ENCODE measurements at regions not wholly inside any gene's neighbourhood (a gene's known extent, or its start where the extent isn't known, plus 50 kb on each side); places are given as distances from the start of the nearest gene placed in this dataset.

GRCh38 chr15:61449186-61449702, 220.1 kb upstream of the RORA start:
- TF ChIP-seq, protein P1, sequence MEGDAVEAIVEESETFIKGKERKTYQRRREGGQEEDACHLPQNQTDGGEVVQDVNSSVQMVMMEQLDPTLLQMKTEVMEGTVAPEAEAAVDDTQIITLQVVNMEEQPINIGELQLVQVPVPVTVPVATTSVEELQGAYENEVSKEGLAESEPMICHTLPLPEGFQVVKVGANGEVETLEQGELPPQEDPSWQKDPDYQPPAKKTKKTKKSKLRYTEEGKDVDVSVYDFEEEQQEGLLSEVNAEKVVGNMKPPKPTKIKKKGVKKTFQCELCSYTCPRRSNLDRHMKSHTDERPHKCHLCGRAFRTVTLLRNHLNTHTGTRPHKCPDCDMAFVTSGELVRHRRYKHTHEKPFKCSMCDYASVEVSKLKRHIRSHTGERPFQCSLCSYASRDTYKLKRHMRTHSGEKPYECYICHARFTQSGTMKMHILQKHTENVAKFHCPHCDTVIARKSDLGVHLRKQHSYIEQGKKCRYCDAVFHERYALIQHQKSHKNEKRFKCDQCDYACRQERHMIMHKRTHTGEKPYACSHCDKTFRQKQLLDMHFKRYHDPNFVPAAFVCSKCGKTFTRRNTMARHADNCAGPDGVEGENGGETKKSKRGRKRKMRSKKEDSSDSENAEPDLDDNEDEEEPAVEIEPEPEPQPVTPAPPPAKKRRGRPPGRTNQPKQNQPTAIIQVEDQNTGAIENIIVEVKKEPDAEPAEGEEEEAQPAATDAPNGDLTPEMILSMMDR (IDR thresholded peaks at IDR 0.05) = no peak
- no peak for TF ChIP-seq POLR2AphosphoS5 (IDR thresholded peaks at IDR 0.05)
- no peak for TF ChIP-seq POLR2A (IDR thresholded peaks at IDR 0.05)
- Histone ChIP-seq H3K4me3 (no peak overlapping the region), H3K27ac (no peak overlapping the region), H3K9me3 (no peaks in the 10 kb centered on the region), H3K27me3 (replicated peaks; ENCODE audit: insufficient read depth) (no peaks in the 10 kb centered on the region), H3K36me3 (no peaks in the 10 kb centered on the region), H3K4me1 (replicated peaks) (no peaks in the 10 kb centered on the region)
- DNase-seq (ENCODE audit: low spot score) = no peak
- intact Hi-C loops (cut with DNase I) = no loop called here

DNA sequence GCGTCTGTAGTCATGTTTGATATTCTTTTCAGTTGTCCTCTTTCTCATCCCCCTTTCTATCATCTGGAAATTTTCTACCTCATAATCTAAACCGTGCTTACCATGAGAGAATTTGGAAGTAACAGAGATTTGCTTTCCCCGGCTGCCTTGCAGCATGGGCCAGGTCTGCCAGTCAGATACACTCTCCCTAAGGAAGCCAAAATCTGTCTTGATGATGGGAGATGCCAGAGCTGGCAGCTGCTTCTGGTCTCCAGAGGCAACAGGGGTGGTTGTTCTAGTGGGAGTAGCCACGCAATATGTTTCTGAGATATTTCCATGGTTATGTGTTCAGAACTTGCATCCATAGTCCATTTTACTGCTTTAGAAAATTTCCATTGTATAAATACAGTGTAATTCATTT, 218.9 kb upstream of the RORA start:
- Histone ChIP-seq H3K4me3 (no peak overlapping the region), H3K9me3 (no peaks in the 10 kb centered on the region), H3K27me3 (replicated peaks; ENCODE audit: insufficient read depth) (no peaks in the 10 kb centered on the region), H3K4me1 (replicated peaks) (no peaks in the 10 kb centered on the region), H3K36me3 (no peaks in the 10 kb centered on the region), H3K27ac (no peak overlapping the region)
- intact Hi-C loops (cut with DNase I) = no loop called here
- 61% methylated on average over 4 of the region's 4 CpGs for WGBS
- DNase-seq (ENCODE audit: low spot score) = no peak
- TF ChIP-seq POLR2A (IDR thresholded peaks at IDR 0.05) (no peak), POLR2AphosphoS5 (IDR thresholded peaks at IDR 0.05) (no peak)
- TF ChIP-seq, protein P1 (IDR thresholded peaks at IDR 0.05) = no peak

- H3K4me3 ChIP-seq = no peak overlapping the region
- H3K9me3 ChIP-seq = no peaks in the 10 kb centered on the region
- H3K36me3 ChIP-seq = no peaks in the 10 kb centered on the region
- H3K4me1 ChIP-seq (replicated peaks) = no peaks in the 10 kb centered on the region
- no peak for DNase-seq (ENCODE audit: low spot score)
- no peak overlapping the region for H3K27ac ChIP-seq
- 86% methylated on average over 2 of the region's 2 CpGs for WGBS
- intact Hi-C loops (cut with DNase I) = no loop called here
- TF ChIP-seq POLR2A (IDR thresholded peaks at IDR 0.05) (no peak), POLR2AphosphoS5 (IDR thresholded peaks at IDR 0.05) (no peak)
- TF ChIP-seq, protein P1 (IDR thresholded peaks at IDR 0.05) = no peak
- no peaks in the 10 kb centered on the region for H3K27me3 ChIP-seq (replicated peaks; ENCODE audit: insufficient read depth)
Observed at GRCh38 chr15:61444585-61444984, 215.5 kb upstream of the RORA start.

- H3K27me3 ChIP-seq (replicated peaks; ENCODE audit: insufficient read depth) = no peaks in the 10 kb centered on the region
- H3K36me3 ChIP-seq = no peaks in the 10 kb centered on the region
- intact Hi-C loops (cut with DNase I) = no loop called here
- H3K4me3 ChIP-seq = no peak overlapping the region
- H3K4me1 ChIP-seq (replicated peaks) = no peaks in the 10 kb centered on the region
- H3K27ac ChIP-seq = no peak overlapping the region
- TF ChIP-seq, protein P1 (IDR thresholded peaks at IDR 0.05) = no peak
- TF ChIP-seq POLR2AphosphoS5 (IDR thresholded peaks at IDR 0.05) (no peak), POLR2A (IDR thresholded peaks at IDR 0.05) (no peak)
- no peaks in the 10 kb centered on the region for H3K9me3 ChIP-seq
- no peak for DNase-seq (ENCODE audit: low spot score)
- WGBS = 54% methylated on average over 1 of the region's 1 CpG
Observed at GRCh38 chr15:61442821-61443220, 213.7 kb upstream of the RORA start.

DNA sequence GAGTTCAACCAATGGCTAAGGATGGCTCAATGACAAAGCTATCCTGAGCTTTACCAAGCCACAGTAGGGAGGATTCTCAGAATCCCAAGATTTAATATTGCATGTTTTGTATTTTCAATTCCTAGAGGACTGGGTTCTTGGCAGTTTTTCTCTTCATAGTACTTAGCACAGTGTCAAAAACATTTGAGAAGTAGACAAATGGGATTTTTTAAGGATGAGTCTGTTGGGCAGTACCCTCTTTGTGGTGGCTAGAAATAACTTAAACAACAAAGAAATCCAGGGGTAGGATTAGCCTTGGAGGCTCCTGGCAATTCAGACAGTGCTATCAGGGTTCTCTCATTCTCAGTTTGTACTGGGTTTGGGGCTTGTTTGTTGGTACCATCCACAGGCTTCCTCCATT, 212.8 kb upstream of the RORA start:
- no peak overlapping the region for H3K4me3 ChIP-seq
- no peaks in the 10 kb centered on the region for H3K36me3 ChIP-seq
- DNase-seq (ENCODE audit: low spot score) = no peak
- TF ChIP-seq POLR2AphosphoS5 (IDR thresholded peaks at IDR 0.05) (no peak), POLR2A (IDR thresholded peaks at IDR 0.05) (no peak)
- TF ChIP-seq, protein P1 (IDR thresholded peaks at IDR 0.05) = no peak
- H3K27ac ChIP-seq = no peak overlapping the region
- H3K9me3 ChIP-seq = no peaks in the 10 kb centered on the region
- intact Hi-C loops (cut with DNase I) = no loop called here
- no peaks in the 10 kb centered on the region for H3K4me1 ChIP-seq (replicated peaks)
- H3K27me3 ChIP-seq (replicated peaks; ENCODE audit: insufficient read depth) = no peaks in the 10 kb centered on the region
